B cell (primary cell): ENCODE measurements at regions not wholly inside any gene's neighbourhood (a gene's known extent, or its start where the extent isn't known, plus 50 kb on each side); places are given as distances from the start of the nearest gene placed in this dataset.

Experiments used
- ATAC-seq: fragments of 200-7000 bp; cut with Tn5 transposase; one replicate; pipeline ENCODE4 v1.10.0; 2021; ENCODE audit warnings: low read depth, mild to moderate bottlenecking, moderate number of reproducible peaks, moderate library complexity
- CTCF ChIA-PET: fragments of 350-600 bp; sonication (Branson Sonifier 250); formaldehyde crosslinking; loops from one replicate; lab custom pipeline; 2021; ENCODE audit warnings: antibody characterized with exemption, inconsistent platforms; lab: Charles Lee
- POLR2A ChIA-PET: fragments of 350-600 bp; sonication (Branson Sonifier 250); formaldehyde crosslinking; loops from one replicate; lab custom pipeline; 2021; ENCODE audit warnings: antibody characterized with exemption; lab: Charles Lee
- DNase-seq: peaks from one replicate; pipeline ENCODE4 v3.0.0; 2013
- H2AFZ ChIP-seq: 2 replicates; pipeline ENCODE4 v1.6.1; 2012; ENCODE audit warnings: mild to moderate bottlenecking, low read depth, low read length; ENCODE audit not compliant: insufficient read depth, poor library complexity, severe bottlenecking
- H3K27ac ChIP-seq, 2 donors: 1 replicate in 1 of 2; 2 replicates in 1 of 2; pipeline ENCODE4 v1.5.1; 2012 to 2013; ENCODE audit warnings: low read length in 2 of 2, mild to moderate bottlenecking in 2 of 2, moderate library complexity in 1 of 2
- H3K27me3 ChIP-seq, 4 experiments: fragments of 200-600 bp in 1 of 4; sonication (generic) in 1 of 4; replicated peaks in 1 of 4; 1 replicate in 2 of 4; 2 replicates in 2 of 4; pipeline versions ENCODE4 v1.6.1 to v1.7.0; 2013 to 2016; ENCODE audit warnings: low read length in 3 of 4, mild to moderate bottlenecking in 2 of 4, mixed read lengths in 1 of 4, moderate library complexity in 1 of 4; ENCODE audit not compliant: insufficient read depth in 4 of 4, control insufficient read depth in 3 of 4; ENCODE audit errors: control extremely low read depth in 1 of 4
- H3K36me3 ChIP-seq, 2 experiments: replicated peaks in 1 of 2; 1 replicate in 1 of 2; 2 replicates in 1 of 2; pipeline versions ENCODE4 v1.6.1 to v1.7.1; 2013; ENCODE audit warnings: low read length in 1 of 2; ENCODE audit not compliant: insufficient read depth in 2 of 2, control insufficient read depth in 1 of 2; ENCODE audit errors: control extremely low read depth in 1 of 2, extremely low read depth in 1 of 2
- H3K4me1 ChIP-seq, 2 donors: fragments of 200-600 bp in 1 of 2; sonication (generic) in 1 of 2; 1 replicate in 1 of 2; 2 replicates in 1 of 2; pipeline versions ENCODE4 v1.5.1 to v1.6.1; 2013 to 2017; ENCODE audit warnings: low read length in 2 of 2; ENCODE audit not compliant: control insufficient read depth in 2 of 2, insufficient read depth in 2 of 2
- H3K4me2 ChIP-seq: replicated peaks from 2 replicates; pipeline ENCODE3; 2012; ENCODE audit warnings: mild to moderate bottlenecking, low read depth, low read length; ENCODE audit not compliant: poor library complexity, severe bottlenecking
- H3K4me3 ChIP-seq, 5 experiments: fragments of 200-600 bp in 1 of 5; sonication (generic) in 1 of 5; 1 replicate in 3 of 5; 2 replicates in 2 of 5; pipeline versions ENCODE4 v1.5.1 to v1.7.0; 2011 to 2016; ENCODE audit warnings: low read length in 4 of 5, mild to moderate bottlenecking in 4 of 5, low read depth in 2 of 5, control low read depth in 1 of 5, moderate library complexity in 1 of 5; ENCODE audit not compliant: insufficient read depth in 1 of 5; ENCODE audit errors: control extremely low read depth in 1 of 5, extremely low read depth in 1 of 5
- H3K79me2 ChIP-seq: fragments of 200-600 bp; sonication (generic); one replicate; pipeline ENCODE4 v1.6.0; 2016; ENCODE audit warnings: low read length; ENCODE audit not compliant: control insufficient read depth, insufficient read depth
- H3K9ac ChIP-seq: fragments of 200-600 bp; sonication (generic); 2 replicates; pipeline ENCODE4 v1.6.1; 2017; ENCODE audit warnings: mild to moderate bottlenecking, low read length, moderate library complexity
- H3K9me3 ChIP-seq, 3 donors: one replicate each; pipeline versions ENCODE4 v1.6.1 to v1.7.1; 2013; ENCODE audit warnings: low read length in 2 of 3; ENCODE audit not compliant: control insufficient read depth in 2 of 3, insufficient read depth in 1 of 3; ENCODE audit errors: control extremely low read depth in 1 of 3
- H4K20me1 ChIP-seq: 2 replicates; pipeline ENCODE4 v1.6.0; 2012; ENCODE audit warnings: mild to moderate bottlenecking, low read length; ENCODE audit not compliant: insufficient read depth, control insufficient read depth, poor library complexity, severe bottlenecking
- H3K27ac Mint-ChIP-seq: one replicate; pipeline ENCODE4 v1.8.0; 2021; ENCODE audit warnings: mixed read lengths
- H3K27me3 Mint-ChIP-seq: one replicate; pipeline ENCODE4 v1.8.0; 2021; ENCODE audit warnings: mixed read lengths
- H3K4me1 Mint-ChIP-seq: one replicate; pipeline ENCODE4 v1.8.0; 2021; ENCODE audit warnings: mixed read lengths
- H3K4me3 Mint-ChIP-seq: one replicate; pipeline ENCODE4 v1.8.0; 2021; ENCODE audit warnings: mixed read lengths
- H3K9me3 Mint-ChIP-seq: one replicate; pipeline ENCODE4 v1.8.0; 2022; ENCODE audit warnings: mixed read lengths; ENCODE audit not compliant: insufficient read depth
- CTCF ChIP-seq: fragments of 200-600 bp; IDR thresholded peaks from one replicate; pipeline ENCODE4 v1.8.0; 2022; ENCODE audit warnings: antibody characterized with exemption, mild to moderate bottlenecking
- EZH2 ChIP-seq: IDR thresholded peaks from 2 replicates; pipeline ENCODE4 v1.6.1; 2012; ENCODE audit warnings: borderline replicate concordance, low read depth, mild to moderate bottlenecking, moderate library complexity, low read length; ENCODE audit not compliant: insufficient read depth, poor library complexity, severe bottlenecking
- WGBS: methylation state at CpG from one replicate; pipeline ENCODE4 v1.1.5; 2013; ENCODE audit warnings: missing lambda C conversion rate; ENCODE audit not compliant: insufficient coverage; 5-methylcytosine and 5-hydroxymethylcytosine counted together
- intact Hi-C: fragments of 100-400 bp; cut with micrococcal nuclease; formaldehyde crosslinking; loops from one replicate; pipeline ENCODE4 v1.10.0; 2022

DNA sequence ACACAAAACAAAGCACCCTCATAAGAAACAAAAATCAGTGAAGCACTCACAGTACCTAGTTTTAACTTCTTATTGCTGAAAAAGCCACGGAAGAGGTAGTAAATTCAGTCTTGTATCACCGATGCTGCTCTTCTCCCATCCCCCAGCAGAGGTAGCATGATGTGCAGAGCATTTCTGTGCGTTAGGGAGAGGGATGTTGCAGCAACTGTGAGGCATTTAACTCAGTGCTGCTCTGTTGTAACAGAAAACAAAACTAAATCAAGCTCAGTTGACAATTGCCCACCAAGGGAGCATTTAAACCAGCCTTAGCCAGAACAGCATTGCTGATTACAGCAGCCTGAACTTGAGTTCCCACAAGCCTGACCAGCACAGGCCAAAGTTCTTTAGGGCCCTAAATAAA is 1279.7 kb upstream of the ADGRL3 start:
- WGBS: 60% methylated on average over 2 of the region's 3 CpGs
- no peak overlapping the region for H3K27ac Mint-ChIP-seq
- H3K4me3 Mint-ChIP-seq: no peak overlapping the region

GRCh38 chr4:59925290-59925689 is 1274.8 kb upstream of the ADGRL3 start:
- Histone ChIP-seq H3K27me3 (no peaks in the 10 kb centered on the region), H3K4me1 (no peaks in the 10 kb centered on the region), H4K20me1 (no peaks in the 10 kb centered on the region), H3K79me2 (no peaks in the 10 kb centered on the region), H3K4me3 (no peak overlapping the region), H3K36me3 (no peaks in the 10 kb centered on the region), H2AFZ (no peak overlapping the region), H3K4me2 (no peak overlapping the region), H3K27ac (no peak overlapping the region), H3K9ac (no peak overlapping the region), H3K9me3 (peaks cover 0 to 3% (median 0%) of the 10 kb centered on the region in 3 donors)
- H3K27ac Mint-ChIP-seq: no peak overlapping the region
- ChIA-PET POLR2A (no interaction called here), CTCF (no interaction called here)
- peaks cover 3% of the 10 kb centered on the region for H3K9me3 Mint-ChIP-seq
- no peak for DNase-seq
- TF ChIP-seq EZH2 (no peak), CTCF (no peak)
- no peaks in the 10 kb centered on the region for H3K4me1 Mint-ChIP-seq
- H3K27me3 Mint-ChIP-seq: no peaks in the 10 kb centered on the region
- ATAC-seq: no peak
- H3K4me3 Mint-ChIP-seq: no peak overlapping the region
- WGBS: 100% methylated on average over 1 of the region's 1 CpG
- intact Hi-C loops: no loop called here

More for the DNA sequence above, 1279.7 kb upstream of the ADGRL3 start:
- ChIA-PET POLR2A (no interaction called here), CTCF (no interaction called here)
- no peaks in the 10 kb centered on the region for H3K27me3 Mint-ChIP-seq
- peaks cover 3% of the 10 kb centered on the region for H3K9me3 Mint-ChIP-seq
- Histone ChIP-seq H3K9ac (no peak overlapping the region), H3K9me3 (no peaks in the 10 kb centered on the region), H3K4me1 (no peaks in the 10 kb centered on the region), H3K27ac (no peak overlapping the region), H3K36me3 (no peaks in the 10 kb centered on the region), H3K27me3 (no peaks in the 10 kb centered on the region), H3K4me2 (no peak overlapping the region), H4K20me1 (no peaks in the 10 kb centered on the region), H2AFZ (no peak overlapping the region), H3K79me2 (no peaks in the 10 kb centered on the region), H3K4me3 (no peak overlapping the region)
- no peak for ATAC-seq
- no peak for DNase-seq
- intact Hi-C loops: no loop called here
- no peaks in the 10 kb centered on the region for H3K4me1 Mint-ChIP-seq
- TF ChIP-seq CTCF: no peak
- no peak for TF ChIP-seq EZH2
